ENCODE measurements at regions not wholly inside any gene's neighbourhood (a gene's known extent, or its start where the extent isn't known, plus 50 kb on each side); places are given as distances from the start of the nearest gene placed in this dataset.

DNA sequence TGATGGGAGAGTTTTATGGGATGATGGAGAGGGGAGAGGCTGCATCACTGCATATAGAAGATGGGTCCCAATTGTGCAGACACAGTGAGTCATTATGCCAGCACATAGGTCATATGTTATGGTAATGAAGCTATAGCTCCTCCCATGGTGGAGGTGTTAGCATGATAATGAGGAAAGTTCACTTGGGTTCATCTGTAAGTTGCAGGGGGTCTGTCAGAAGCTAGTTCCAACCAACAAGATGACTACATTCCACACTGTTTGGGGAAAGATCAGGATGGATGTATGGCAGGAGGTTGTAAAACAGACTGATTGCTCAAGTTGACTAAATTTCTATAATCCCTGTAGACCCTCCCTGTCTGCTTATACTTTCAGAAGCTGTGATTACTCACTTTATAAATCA lies 561.3 kb downstream of the C12orf50 start:
- no peak overlapping the region for H3K27ac ChIP-seq
- TF ChIP-seq, protein P1, sequence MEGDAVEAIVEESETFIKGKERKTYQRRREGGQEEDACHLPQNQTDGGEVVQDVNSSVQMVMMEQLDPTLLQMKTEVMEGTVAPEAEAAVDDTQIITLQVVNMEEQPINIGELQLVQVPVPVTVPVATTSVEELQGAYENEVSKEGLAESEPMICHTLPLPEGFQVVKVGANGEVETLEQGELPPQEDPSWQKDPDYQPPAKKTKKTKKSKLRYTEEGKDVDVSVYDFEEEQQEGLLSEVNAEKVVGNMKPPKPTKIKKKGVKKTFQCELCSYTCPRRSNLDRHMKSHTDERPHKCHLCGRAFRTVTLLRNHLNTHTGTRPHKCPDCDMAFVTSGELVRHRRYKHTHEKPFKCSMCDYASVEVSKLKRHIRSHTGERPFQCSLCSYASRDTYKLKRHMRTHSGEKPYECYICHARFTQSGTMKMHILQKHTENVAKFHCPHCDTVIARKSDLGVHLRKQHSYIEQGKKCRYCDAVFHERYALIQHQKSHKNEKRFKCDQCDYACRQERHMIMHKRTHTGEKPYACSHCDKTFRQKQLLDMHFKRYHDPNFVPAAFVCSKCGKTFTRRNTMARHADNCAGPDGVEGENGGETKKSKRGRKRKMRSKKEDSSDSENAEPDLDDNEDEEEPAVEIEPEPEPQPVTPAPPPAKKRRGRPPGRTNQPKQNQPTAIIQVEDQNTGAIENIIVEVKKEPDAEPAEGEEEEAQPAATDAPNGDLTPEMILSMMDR (conservative IDR thresholded peaks at IDR 0.05) = no peak

DNA sequence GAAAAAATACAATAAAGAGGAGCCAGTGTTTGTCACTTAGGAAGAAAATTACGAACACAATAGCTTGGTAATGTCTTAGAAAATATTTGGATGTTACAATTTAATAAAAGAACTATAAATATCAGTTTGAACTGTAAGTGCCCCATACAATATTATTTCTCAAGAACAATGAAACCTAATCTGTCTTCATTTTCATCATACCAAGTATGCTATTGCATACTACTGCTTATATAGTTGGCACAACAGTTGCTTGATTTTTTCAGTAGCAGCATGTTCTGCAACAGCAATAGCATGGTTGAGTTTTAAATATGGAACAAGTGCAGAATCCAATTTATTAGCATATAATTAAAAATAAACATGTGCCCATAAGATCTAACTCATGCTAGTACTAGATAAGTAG lies 564.6 kb downstream of the C12orf50 start:
- TF ChIP-seq, protein P1 (conservative IDR thresholded peaks at IDR 0.05) = no peak
- no peak overlapping the region for H3K27ac ChIP-seq

DNA sequence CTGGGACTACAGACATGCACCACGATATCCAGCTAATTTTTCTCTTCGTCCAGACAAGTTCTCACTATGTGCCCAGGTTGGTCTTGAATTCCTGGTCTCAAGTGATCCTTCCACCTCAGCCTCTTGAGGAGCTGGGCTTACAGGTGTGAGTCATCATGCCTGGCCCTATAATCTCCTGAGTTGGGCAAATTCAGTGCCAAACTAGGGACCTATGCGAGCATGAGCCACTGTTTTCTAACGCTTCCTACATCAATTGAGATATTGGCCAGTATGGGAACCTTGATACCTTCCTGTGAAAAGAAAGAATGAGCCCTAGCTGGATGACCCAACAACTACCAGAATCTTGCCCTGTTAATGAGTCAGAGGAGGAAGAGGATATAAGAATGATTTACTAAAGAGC lies 585.2 kb downstream of the C12orf50 start:
- no peak overlapping the region for H3K27ac ChIP-seq
- TF ChIP-seq, protein P1 (conservative IDR thresholded peaks at IDR 0.05) = no peak

DNA sequence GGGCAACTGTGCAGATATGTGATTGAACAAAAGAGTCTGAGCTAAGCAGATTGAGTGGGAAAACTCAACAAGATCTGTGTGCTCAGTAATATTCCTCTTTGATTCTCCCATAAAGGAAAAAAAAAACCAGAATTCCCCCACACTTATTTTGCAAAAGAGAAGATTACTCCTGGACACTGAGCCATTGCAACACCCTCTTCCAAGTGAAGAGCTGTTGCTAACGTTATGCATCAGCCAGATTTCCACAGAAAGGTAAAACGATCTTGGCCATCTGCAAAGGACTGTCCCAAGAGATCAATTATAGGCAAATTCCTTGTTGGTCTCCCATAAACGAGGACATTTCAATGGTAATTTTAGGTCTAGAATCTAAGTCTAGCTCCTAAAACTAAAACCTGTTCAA lies 587.7 kb downstream of the C12orf50 start:
- no peak overlapping the region for H3K27ac ChIP-seq
- TF ChIP-seq, protein P1 (conservative IDR thresholded peaks at IDR 0.05) = no peak

DNA sequence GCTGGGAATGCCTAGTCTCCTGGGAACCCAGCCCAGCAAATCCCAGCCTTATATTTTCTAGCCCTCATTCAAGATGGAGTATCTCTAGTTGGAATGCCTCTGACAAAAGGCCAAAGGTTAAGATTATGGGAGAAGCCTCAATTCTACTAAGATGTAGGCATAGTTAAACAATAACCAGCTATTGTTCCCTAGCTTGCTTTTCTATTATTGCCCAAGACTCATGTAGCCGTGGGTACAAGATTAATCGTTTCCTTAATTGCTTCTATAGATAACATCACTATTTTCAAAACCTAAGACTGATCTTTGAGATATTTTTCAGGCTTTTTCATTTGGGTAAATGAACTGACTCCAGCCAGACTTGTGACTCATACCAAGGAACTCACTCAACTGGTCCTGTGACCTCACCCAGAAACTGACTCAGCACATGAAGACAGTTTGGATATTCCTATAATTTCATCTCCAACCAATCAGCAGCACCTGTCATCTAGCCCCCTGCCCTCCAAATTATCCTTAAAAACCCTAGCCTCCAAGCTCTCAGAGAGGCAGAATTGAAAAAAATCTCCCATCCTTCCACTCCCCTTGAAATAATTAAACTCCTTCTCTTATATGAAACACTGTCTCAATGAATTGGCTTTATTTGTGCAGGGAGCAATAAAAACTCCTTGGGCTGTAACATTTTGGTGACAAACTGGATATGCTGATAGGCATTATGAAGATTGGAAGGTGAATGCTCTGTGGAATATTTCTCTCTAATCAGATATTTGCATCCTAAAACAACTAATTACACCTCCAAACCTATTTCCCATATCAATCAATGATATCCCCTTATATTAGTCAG lies 589.0 kb downstream of the C12orf50 start:
- H3K27ac ChIP-seq = no peak overlapping the region
- TF ChIP-seq, protein P1 (conservative IDR thresholded peaks at IDR 0.05) = no peak

DNA sequence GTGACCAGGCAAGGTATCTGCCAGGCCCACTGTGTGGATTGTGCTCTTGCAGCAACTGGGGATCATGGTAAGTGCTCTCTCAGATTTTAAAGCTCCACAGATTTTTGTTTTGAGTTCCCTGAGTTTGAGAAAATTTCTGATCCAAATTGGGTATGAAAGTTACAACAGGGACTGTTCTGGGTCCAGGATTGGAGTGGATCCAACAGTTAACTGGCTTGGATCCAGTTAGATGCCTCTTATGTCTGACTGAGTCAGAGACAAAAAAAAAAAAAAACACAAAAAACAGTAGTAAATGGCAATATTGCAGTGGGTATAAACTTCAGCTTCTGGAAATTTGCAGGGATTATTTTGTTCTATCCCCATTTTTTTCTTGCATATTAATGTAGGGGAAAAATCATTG lies 598.8 kb downstream of the C12orf50 start:
- TF ChIP-seq, protein P1 (conservative IDR thresholded peaks at IDR 0.05) = no peak
- no peak overlapping the region for H3K27ac ChIP-seq

DNA sequence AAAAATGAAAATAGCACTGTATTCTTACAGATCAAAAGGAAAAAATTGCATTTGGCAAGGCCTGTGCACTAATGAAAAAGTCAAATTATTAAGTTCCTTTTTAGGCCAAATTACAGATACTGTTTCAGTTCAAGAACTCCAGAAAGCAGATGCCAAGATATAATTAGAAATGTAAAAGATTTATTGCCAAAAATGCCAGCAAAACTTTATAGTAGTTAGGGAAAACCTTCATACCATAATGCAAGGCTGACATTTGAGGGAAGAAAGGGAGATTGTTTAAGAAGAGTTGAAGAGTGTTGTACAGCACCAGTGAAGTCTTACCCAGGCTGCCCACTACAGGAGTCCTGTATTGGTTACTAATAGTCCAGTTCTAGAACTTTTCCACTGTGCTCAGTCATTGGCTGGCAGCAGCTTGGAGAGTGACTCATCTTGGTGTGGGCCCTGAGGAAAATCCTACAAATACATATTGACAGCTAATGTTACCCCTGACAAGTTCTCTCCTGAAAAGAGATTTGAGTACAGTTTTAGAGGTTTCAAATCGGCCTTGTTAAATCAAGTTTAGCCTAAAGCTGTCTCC lies 600.4 kb downstream of the C12orf50 start:
- TF ChIP-seq, protein P1 (conservative IDR thresholded peaks at IDR 0.05) = no peak
- no peak overlapping the region for H3K27ac ChIP-seq
